ENCODE measurements at regions not wholly inside any gene's neighbourhood (a gene's known extent, or its start where the extent isn't known, plus 50 kb on each side); places are given as distances from the start of the nearest gene placed in this dataset.

DNA sequence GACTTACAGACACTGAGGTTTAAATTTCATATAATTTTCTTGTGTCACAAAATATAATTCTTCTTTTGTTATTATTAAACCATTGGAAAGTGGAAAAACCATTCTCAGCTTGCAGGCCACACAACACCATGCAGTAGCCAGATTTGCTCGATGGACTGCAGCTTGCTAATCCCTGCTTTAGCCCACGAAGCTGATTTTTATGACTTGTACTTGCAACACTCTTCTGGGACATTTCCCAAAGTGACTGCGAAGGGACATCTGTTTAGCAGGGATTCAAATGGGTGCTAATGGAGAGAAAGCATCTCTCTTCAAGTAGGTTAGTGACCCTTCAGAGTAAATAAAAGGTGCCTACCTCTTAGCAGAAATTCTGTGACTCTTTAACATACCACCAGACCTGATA is 304.6 kb upstream of the ZFP64 start:
- TF ChIP-seq GTF2F1 (IDR thresholded peaks at IDR 0.05; ENCODE audit: borderline replicate concordance, low read depth, low read length) (no peak), ZNF274 (IDR thresholded peaks at IDR 0.05; ENCODE audit: borderline replicate concordance, extremely low read depth, low read length) (no peak), EZH2 (IDR thresholded peaks at IDR 0.05; ENCODE audit: low read depth, low read length, severe bottlenecking) (no peak), POLR2AphosphoS5 (IDR thresholded peaks at IDR 0.05; ENCODE audit: low read depth, low read length) (no peak), SIN3A (conservative IDR thresholded peaks at IDR 0.05 in 1 of 2, IDR thresholded peaks at IDR 0.05 in 1 of 2; ENCODE audit: low read depth in 1 of 2, low read length in 2 of 2) (no peak), FOSL1 (IDR thresholded peaks at IDR 0.05; ENCODE audit: insufficient read depth, low read depth, low read length) (no peak), CEBPB (IDR thresholded peaks at IDR 0.05; ENCODE audit: low read depth, low read length) (no peak)
- TF ChIP-seq, protein P1, sequence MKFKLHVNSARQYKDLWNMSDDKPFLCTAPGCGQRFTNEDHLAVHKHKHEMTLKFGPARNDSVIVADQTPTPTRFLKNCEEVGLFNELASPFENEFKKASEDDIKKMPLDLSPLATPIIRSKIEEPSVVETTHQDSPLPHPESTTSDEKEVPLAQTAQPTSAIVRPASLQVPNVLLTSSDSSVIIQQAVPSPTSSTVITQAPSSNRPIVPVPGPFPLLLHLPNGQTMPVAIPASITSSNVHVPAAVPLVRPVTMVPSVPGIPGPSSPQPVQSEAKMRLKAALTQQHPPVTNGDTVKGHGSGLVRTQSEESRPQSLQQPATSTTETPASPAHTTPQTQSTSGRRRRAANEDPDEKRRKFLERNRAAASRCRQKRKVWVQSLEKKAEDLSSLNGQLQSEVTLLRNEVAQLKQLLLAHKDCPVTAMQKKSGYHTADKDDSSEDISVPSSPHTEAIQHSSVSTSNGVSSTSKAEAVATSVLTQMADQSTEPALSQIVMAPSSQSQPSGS (IDR thresholded peaks at IDR 0.05; ENCODE audit: low read length), result no peak
- TF ChIP-seq, protein P2, sequence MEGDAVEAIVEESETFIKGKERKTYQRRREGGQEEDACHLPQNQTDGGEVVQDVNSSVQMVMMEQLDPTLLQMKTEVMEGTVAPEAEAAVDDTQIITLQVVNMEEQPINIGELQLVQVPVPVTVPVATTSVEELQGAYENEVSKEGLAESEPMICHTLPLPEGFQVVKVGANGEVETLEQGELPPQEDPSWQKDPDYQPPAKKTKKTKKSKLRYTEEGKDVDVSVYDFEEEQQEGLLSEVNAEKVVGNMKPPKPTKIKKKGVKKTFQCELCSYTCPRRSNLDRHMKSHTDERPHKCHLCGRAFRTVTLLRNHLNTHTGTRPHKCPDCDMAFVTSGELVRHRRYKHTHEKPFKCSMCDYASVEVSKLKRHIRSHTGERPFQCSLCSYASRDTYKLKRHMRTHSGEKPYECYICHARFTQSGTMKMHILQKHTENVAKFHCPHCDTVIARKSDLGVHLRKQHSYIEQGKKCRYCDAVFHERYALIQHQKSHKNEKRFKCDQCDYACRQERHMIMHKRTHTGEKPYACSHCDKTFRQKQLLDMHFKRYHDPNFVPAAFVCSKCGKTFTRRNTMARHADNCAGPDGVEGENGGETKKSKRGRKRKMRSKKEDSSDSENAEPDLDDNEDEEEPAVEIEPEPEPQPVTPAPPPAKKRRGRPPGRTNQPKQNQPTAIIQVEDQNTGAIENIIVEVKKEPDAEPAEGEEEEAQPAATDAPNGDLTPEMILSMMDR (IDR thresholded peaks at IDR 0.05; ENCODE audit: control extremely low read depth in 1 of 3, insufficient read depth in 1 of 3, low read depth in 1 of 3, low read length in 3 of 3), result no peak

All from H1 (cell line).